Rectal smooth muscle tissue (tissue), 1 donor: ENCODE measurements at regions not wholly inside any gene's neighbourhood (a gene's known extent, or its start where the extent isn't known, plus 50 kb on each side); places are given as distances from the start of the nearest gene placed in this dataset.

Source experiments
- H3K27ac ChIP-seq: one replicate; pipeline ENCODE4 v1.7.0; 2013; ENCODE audit warnings: low read depth, low read length, inconsistent platforms
- H3K27me3 ChIP-seq: one replicate; pipeline ENCODE4 v1.7.0; 2013; ENCODE audit warnings: low read length; ENCODE audit not compliant: control insufficient read depth, insufficient read depth
- H3K36me3 ChIP-seq: one replicate; pipeline ENCODE4 v1.7.0; 2013; ENCODE audit warnings: low read length; ENCODE audit not compliant: control insufficient read depth, insufficient read depth
- H3K4me1 ChIP-seq: one replicate; pipeline ENCODE4 v1.7.0; 2013; ENCODE audit warnings: low read length; ENCODE audit not compliant: control insufficient read depth, insufficient read depth
- H3K4me3 ChIP-seq: one replicate; pipeline ENCODE4 v1.7.0; 2013; ENCODE audit warnings: low read length
- H3K9ac ChIP-seq: one replicate; pipeline ENCODE4 v1.7.0; 2013; ENCODE audit warnings: low read length

GRCh38 chr1:90386899-90387720 is 330.0 kb downstream of the BARHL2 start:
- H3K27ac ChIP-seq: peak overlapping the region; percentile 22
- H3K4me3 ChIP-seq: no peak overlapping the region
- no peaks in the 10 kb centered on the region for H3K4me1 ChIP-seq
- H3K36me3 ChIP-seq: no peaks in the 10 kb centered on the region
- H3K9ac ChIP-seq: no peak overlapping the region
- H3K27me3 ChIP-seq: no peaks in the 10 kb centered on the region

GRCh38 chr1:90384193-90384592 is 332.9 kb downstream of the BARHL2 start:
- H3K9ac ChIP-seq: no peak overlapping the region
- no peak overlapping the region for H3K4me3 ChIP-seq
- no peaks in the 10 kb centered on the region for H3K36me3 ChIP-seq
- no peaks in the 10 kb centered on the region for H3K27me3 ChIP-seq
- no peak overlapping the region for H3K27ac ChIP-seq
- H3K4me1 ChIP-seq: no peaks in the 10 kb centered on the region

DNA sequence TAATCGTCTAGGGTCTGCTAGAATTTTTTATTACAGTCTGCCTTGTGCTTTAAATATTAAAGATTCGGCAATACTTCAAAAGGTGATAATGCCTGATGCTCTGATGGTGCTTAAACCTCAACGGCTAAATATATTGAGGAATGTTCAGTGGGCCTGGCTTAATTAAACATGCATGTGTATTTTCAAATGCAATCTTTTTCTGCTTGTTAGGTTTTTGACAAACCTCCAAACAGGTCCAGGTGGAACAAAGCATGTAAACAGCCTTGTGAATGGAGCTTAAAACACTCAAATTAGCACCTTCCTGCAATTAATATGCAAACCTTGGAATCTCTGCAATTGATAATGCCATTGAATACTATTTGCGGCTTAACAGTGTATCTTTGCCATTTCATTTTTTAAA is 334.9 kb downstream of the BARHL2 start:
- no peak overlapping the region for H3K27ac ChIP-seq
- H3K27me3 ChIP-seq: no peaks in the 10 kb centered on the region
- H3K36me3 ChIP-seq: no peaks in the 10 kb centered on the region
- H3K4me1 ChIP-seq: no peaks in the 10 kb centered on the region
- H3K9ac ChIP-seq: no peak overlapping the region
- H3K4me3 ChIP-seq: no peak overlapping the region

GRCh38 chr1:90381598-90381997 is 335.5 kb downstream of the BARHL2 start:
- no peaks in the 10 kb centered on the region for H3K36me3 ChIP-seq
- no peaks in the 10 kb centered on the region for H3K4me1 ChIP-seq
- H3K9ac ChIP-seq: no peak overlapping the region
- H3K27me3 ChIP-seq: no peaks in the 10 kb centered on the region
- no peak overlapping the region for H3K4me3 ChIP-seq
- no peak overlapping the region for H3K27ac ChIP-seq

DNA sequence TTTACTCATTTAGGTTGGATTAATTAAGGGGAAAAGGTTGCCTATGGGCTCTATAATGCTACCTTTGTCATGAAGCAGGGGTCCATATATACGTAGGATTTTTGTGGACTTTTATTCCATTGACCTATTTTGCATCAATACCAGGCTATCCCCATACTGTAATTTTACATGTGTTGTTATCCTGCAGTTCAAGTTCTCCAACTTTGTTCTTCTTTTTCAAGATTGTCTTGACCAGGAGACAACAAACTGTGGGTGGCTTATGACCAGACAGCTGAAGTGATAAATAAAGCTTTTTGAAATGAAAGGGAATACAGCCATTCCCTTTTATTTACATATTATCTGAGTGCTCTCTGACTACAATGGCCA is 345.7 kb downstream of the BARHL2 start:
- H3K27ac ChIP-seq: no peak overlapping the region
- H3K4me1 ChIP-seq: no peaks in the 10 kb centered on the region
- no peak overlapping the region for H3K9ac ChIP-seq
- no peaks in the 10 kb centered on the region for H3K36me3 ChIP-seq
- H3K4me3 ChIP-seq: no peak overlapping the region
- no peaks in the 10 kb centered on the region for H3K27me3 ChIP-seq

DNA sequence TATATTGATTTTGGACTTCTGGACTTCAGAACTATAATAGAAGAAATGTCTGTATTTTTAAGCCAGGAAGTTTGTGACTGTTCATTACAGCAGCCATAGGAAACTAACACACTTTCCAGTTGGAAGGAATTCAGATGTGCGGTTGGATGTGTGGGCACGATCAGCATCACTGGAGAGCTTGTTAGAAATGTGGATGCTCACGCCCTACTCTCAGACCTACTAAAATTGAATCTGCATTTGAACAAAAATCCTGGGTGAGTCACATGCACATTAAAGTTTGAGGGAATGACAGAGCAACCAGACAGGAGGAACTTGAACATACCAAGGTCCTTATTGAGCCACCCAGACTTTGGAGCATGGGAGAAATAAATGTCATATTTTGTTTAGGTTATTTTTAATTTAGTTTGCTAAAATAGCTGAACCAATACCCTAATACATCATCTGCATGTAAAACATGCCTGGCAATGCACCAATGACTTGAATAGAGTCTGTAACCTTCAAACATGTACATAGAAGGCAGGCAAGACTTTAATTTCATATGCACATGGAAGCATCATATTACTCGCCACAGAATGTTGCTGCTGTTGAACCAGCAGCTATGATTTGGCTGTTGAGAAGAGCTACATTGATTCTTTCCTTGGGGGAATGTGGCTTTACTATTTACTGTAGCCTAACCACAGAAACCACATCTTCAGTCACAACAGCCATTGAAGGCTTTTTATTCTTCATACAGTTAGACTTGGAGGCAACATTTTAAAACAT is 346.2 kb downstream of the BARHL2 start:
- Histone ChIP-seq H3K4me3 (no peak overlapping the region), H3K27me3 (no peaks in the 10 kb centered on the region), H3K36me3 (no peaks in the 10 kb centered on the region), H3K27ac (no peak overlapping the region), H3K9ac (no peak overlapping the region), H3K4me1 (no peaks in the 10 kb centered on the region)

DNA sequence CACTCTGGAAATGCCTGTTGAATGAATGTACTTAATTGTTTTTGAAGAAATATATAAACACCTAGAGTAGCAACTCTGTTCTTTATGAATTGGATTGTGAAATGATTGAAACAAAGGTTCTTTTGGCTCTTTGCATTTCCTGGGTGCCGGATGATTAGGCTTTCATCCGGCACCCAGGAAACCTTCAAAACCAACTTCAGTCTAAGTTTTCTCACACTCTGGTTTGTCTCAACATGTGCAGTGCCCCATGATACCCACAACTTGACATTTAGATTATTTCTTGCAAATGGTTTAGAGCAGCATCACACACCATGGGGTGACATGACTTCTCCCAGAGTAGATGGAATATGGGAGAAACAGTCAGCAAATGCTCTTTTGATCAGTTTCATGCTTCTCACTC is 354.9 kb downstream of the BARHL2 start:
- Histone ChIP-seq H3K27me3 (no peaks in the 10 kb centered on the region), H3K4me1 (no peaks in the 10 kb centered on the region), H3K36me3 (no peaks in the 10 kb centered on the region), H3K4me3 (no peak overlapping the region), H3K27ac (no peak overlapping the region), H3K9ac (no peak overlapping the region)

DNA sequence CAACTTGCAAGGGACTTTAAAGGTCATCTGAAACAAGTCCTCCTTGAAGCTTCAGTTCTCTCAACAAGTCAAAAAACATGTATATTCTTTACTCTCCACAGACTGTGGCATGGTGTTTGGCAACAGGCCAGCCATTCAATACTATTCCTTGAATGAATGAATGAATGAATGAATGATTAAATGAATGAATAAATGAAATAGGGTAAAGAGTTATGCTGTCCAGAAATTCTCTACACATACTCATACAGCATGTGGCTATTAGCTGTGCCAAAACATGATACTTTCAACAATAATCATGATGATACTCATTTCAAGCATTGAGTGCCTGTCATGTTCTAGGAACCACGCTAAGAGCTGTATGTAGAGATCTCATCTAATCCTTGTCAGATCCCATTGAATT is 356.1 kb downstream of the BARHL2 start:
- no peaks in the 10 kb centered on the region for H3K4me1 ChIP-seq
- no peak overlapping the region for H3K4me3 ChIP-seq
- no peak overlapping the region for H3K27ac ChIP-seq
- no peaks in the 10 kb centered on the region for H3K36me3 ChIP-seq
- no peak overlapping the region for H3K9ac ChIP-seq
- no peaks in the 10 kb centered on the region for H3K27me3 ChIP-seq

GRCh38 chr1:90359994-90360393 is 357.1 kb downstream of the BARHL2 start:
- Histone ChIP-seq H3K36me3 (no peaks in the 10 kb centered on the region), H3K27ac (no peak overlapping the region), H3K27me3 (no peaks in the 10 kb centered on the region), H3K4me1 (no peaks in the 10 kb centered on the region), H3K4me3 (no peak overlapping the region), H3K9ac (no peak overlapping the region)

- Histone ChIP-seq H3K4me3 (no peak overlapping the region), H3K4me1 (no peaks in the 10 kb centered on the region), H3K27ac (no peak overlapping the region), H3K27me3 (no peaks in the 10 kb centered on the region), H3K36me3 (no peaks in the 10 kb centered on the region), H3K9ac (no peak overlapping the region)
Measured at GRCh38 chr1:90358448-90358847, 358.7 kb downstream of the BARHL2 start.

DNA sequence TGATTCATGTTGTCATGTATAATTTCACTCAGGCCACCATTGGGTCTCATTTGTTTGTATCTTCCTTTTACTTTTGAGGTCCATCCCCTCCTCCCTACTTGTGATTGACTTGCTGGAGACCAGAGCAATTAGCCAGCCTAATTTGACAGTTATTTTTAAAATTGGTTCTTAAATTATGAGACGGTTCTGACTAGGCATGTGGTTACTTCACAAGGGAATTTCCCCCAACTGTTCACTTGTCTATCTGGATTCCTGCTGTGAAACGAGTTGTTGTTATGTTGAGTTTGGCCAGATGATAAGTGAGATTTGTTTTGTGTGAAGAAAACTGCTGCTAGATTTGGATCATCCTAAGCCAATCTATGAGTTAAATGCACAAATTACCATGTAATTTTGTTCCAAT is 359.1 kb downstream of the BARHL2 start:
- Histone ChIP-seq H3K27ac (no peak overlapping the region), H3K36me3 (no peaks in the 10 kb centered on the region)

GRCh38 chr1:90356991-90357390 is 360.1 kb downstream of the BARHL2 start:
- Histone ChIP-seq H3K4me1 (no peaks in the 10 kb centered on the region), H3K27me3 (no peaks in the 10 kb centered on the region), H3K9ac (no peak overlapping the region), H3K27ac (no peak overlapping the region), H3K36me3 (no peaks in the 10 kb centered on the region), H3K4me3 (no peak overlapping the region)

More for the DNA sequence above, 359.1 kb downstream of the BARHL2 start:
- Histone ChIP-seq H3K27me3 (no peaks in the 10 kb centered on the region), H3K4me1 (no peaks in the 10 kb centered on the region), H3K4me3 (no peak overlapping the region), H3K9ac (no peak overlapping the region)

GRCh38 chr1:90356101-90356500 is 361.0 kb downstream of the BARHL2 start:
- Histone ChIP-seq H3K27me3 (no peaks in the 10 kb centered on the region), H3K36me3 (no peaks in the 10 kb centered on the region), H3K4me1 (no peaks in the 10 kb centered on the region), H3K4me3 (no peak overlapping the region), H3K27ac (no peak overlapping the region), H3K9ac (no peak overlapping the region)
